ENCODE measurements at regions not wholly inside any gene's neighbourhood (a gene's known extent, or its start where the extent isn't known, plus 50 kb on each side); places are given as distances from the start of the nearest gene placed in this dataset.
"Not testable (repeated sequence)": the region's sequence is repeated elsewhere in the genome, so short reads cannot be mapped to it uniquely, and the experiment has no call there.

DNA sequence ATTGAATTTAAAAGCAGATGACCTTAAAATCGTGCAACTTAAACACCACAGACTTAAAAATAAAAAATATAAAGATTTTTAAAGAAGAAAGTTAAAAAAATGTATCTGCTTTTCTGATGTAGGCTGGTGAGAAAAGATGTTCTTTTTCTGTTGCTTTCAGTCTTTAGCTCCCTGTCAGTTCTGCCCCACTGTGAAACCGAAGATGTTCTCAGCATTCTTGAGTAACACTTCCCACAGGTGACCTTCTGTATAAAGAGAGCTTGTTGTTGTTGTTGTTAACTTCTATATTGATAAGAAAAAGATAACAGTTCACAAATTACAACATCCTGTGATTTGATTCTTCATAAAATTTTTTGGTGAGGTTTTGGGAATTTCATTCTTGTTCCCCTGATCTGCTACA is 377.9 kb upstream of the RGS6 start:
- Mint-ChIP-seq H3K27ac (ENCODE audit: unreplicated experiment) (no peak overlapping the region), H3K36me3 (ENCODE audit: low read depth) (no peaks in the 10 kb centered on the region)
- TF ChIP-seq, protein P1, sequence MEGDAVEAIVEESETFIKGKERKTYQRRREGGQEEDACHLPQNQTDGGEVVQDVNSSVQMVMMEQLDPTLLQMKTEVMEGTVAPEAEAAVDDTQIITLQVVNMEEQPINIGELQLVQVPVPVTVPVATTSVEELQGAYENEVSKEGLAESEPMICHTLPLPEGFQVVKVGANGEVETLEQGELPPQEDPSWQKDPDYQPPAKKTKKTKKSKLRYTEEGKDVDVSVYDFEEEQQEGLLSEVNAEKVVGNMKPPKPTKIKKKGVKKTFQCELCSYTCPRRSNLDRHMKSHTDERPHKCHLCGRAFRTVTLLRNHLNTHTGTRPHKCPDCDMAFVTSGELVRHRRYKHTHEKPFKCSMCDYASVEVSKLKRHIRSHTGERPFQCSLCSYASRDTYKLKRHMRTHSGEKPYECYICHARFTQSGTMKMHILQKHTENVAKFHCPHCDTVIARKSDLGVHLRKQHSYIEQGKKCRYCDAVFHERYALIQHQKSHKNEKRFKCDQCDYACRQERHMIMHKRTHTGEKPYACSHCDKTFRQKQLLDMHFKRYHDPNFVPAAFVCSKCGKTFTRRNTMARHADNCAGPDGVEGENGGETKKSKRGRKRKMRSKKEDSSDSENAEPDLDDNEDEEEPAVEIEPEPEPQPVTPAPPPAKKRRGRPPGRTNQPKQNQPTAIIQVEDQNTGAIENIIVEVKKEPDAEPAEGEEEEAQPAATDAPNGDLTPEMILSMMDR (conservative IDR thresholded peaks at IDR 0.05), result no peak

DNA sequence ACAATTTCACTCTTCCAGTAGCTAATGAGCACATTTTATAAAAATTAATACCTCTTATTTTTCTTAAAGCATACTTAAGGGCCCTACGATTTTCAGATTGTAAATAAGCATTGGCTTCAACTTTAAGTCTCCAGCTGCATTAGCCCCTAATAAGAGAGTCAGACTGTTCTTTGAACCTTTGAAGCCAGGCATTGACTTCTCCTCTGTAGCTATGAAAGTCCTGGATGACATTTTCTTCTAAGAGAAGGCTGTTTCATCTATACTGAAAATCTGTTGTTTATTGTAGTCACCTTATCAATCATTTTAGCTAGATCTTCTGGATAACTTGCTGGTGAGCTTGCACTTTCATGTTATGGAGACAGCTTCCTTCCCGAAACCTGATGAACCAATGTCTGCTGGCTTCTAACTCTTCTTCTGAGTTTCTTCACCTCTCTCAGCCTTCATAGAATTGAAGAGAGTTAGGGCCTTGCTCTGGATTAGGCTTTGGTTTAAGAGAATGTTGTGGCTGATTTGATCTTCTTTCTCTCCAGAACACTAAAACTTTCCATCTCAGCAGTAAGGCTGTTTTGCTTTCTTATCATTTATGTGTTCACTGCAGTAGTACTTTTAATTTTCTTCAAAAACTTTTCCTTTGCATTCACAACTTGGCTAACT is 377.1 kb upstream of the RGS6 start:
- no peak for DNase-seq (ENCODE audit: low read depth, low spot score)
- no peaks in the 10 kb centered on the region for H3K9me3 Mint-ChIP-seq
- peak overlapping the region; percentile 48 for H3K27ac Mint-ChIP-seq (ENCODE audit: unreplicated experiment)
- H3K36me3 Mint-ChIP-seq (ENCODE audit: low read depth), result no peaks in the 10 kb centered on the region
- TF ChIP-seq, protein P1 (conservative IDR thresholded peaks at IDR 0.05), result no peak
- H3K4me1 Mint-ChIP-seq, result peaks cover 15% of the 10 kb centered on the region
- no peaks in the 10 kb centered on the region for H3K27me3 Mint-ChIP-seq (ENCODE audit: low read depth)
- H3K4me3 Mint-ChIP-seq, result no peak overlapping the region

More for the DNA sequence above, 377.9 kb upstream of the RGS6 start:
- H3K4me3 Mint-ChIP-seq, result no peak overlapping the region
- no peaks in the 10 kb centered on the region for H3K27me3 Mint-ChIP-seq (ENCODE audit: low read depth)
- no peaks in the 10 kb centered on the region for H3K9me3 Mint-ChIP-seq
- no peak for DNase-seq (ENCODE audit: low read depth, low spot score)
- H3K4me1 Mint-ChIP-seq, result peaks cover 15% of the 10 kb centered on the region

DNA sequence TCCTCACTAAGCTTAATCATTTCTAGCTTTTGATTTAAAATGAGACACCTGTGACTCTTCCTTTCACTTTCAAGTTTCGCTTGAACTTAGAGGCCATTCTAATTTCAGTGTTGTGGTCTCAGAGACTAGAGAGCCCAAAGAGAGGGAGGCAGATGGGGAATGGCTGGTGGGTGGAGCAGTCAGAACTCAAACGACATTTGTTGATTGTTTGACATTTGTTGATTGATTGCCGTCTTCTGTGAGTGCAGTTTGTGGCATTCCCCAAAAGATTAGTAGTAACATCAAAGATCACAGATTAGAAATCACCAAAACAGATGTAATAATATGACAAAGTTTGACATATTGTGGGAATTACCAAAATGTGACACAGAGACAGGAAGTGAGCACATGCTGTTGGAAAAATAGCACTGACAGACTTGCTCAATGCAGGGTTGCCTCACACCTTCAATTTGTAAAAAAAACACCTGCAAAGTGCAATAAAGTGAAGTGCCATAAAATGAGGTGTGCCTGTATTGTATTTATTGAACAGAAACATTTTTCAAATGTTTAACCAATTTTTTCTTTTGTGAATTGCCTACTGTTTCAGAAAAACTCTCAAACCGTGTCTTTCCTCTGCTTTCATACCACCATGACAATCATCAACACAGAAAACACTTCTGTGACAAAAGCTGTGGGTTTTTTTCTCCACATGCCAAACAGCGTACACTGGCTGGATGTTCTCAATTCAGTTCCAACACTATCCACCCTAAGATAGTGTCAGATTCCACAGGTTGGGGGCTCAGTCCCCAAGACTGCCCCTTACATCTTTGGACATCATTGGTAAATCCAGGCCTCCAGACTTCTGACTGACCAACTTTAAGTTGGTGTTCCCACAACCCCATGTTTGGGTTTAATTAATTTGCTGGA is 376.3 kb upstream of the RGS6 start:
- Mint-ChIP-seq H3K4me1 (peaks cover 15% of the 10 kb centered on the region), H3K9me3 (no peaks in the 10 kb centered on the region), H3K27ac (ENCODE audit: unreplicated experiment) (no peak overlapping the region), H3K36me3 (ENCODE audit: low read depth) (no peaks in the 10 kb centered on the region), H3K27me3 (ENCODE audit: low read depth) (no peaks in the 10 kb centered on the region), H3K4me3 (no peak overlapping the region)
- TF ChIP-seq, protein P1 (conservative IDR thresholded peaks at IDR 0.05), result no peak
- no peak for DNase-seq (ENCODE audit: low read depth, low spot score)

DNA sequence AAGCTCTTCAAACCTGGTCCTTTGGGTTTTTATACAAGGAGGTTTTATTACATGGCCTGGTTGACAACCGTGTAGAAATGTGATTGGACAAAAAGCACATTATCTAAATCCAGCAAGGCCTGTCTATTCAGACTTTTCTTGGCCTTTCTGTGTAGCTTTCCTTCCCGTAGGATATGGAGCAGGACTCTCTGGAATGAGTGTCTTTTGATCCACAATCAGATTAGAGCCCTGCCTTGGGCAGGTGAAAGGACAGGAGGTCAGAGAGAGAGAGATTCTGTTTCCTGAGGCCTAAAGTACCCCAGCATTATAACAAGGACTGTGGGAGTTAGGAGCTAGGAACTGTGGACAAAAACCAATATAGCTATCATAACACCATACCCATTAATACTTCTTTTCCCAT is 375.5 kb upstream of the RGS6 start:
- Mint-ChIP-seq H3K4me3 (no peak overlapping the region), H3K4me1 (peaks cover 15% of the 10 kb centered on the region), H3K27ac (ENCODE audit: unreplicated experiment) (no peak overlapping the region), H3K36me3 (ENCODE audit: low read depth) (no peaks in the 10 kb centered on the region), H3K27me3 (ENCODE audit: low read depth) (no peaks in the 10 kb centered on the region), H3K9me3 (no peaks in the 10 kb centered on the region)
- no peak for DNase-seq (ENCODE audit: low read depth, low spot score)
- TF ChIP-seq, protein P1 (conservative IDR thresholded peaks at IDR 0.05), result no peak

DNA sequence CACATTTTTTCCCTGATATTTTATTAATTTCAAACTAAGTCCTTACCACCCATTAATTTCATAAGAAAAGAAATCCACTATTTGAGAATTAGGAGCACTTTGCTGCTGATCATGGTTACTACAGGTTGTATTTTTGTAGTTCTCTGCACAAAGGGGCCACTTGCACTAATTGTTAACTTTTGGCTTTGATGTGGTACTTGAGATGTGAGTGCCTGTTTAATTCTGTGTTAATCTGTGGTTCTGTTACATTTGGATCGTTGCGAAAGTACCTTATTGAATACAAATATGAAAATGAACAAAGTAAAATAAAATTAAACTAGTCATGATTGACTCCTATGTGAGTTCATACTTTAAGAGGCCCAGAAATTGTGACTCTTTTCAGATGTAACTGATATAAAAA is 374.9 kb upstream of the RGS6 start:
- Mint-ChIP-seq H3K27ac (ENCODE audit: unreplicated experiment) (no peak overlapping the region), H3K4me1 (peaks cover 15% of the 10 kb centered on the region)
- TF ChIP-seq, protein P1 (conservative IDR thresholded peaks at IDR 0.05), result no peak

DNA sequence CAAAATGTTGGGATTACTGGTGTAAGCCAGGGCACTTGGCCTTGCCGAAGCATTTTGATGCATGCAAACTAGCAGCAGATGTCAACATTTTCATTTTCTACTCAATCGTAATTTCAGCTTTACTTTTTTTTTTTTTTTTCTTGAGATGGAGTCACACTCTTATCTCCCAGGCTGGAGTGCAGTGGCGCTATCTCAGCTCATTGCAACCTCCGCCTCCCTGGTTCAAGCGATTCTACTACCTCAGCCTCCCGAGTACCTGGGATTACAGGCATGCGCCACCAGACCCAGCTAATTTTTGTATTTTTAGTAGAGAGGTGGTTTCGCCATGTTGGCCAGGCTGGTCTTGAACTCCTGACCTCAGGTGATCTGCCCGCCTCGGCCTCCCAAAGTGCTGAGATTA is 373.3 kb upstream of the RGS6 start:
- not testable (repeated sequence) for H3K4me3 Mint-ChIP-seq; H3K36me3 Mint-ChIP-seq (ENCODE audit: low read depth); H3K9me3 Mint-ChIP-seq; DNase-seq (ENCODE audit: low read depth, low spot score); H3K27me3 Mint-ChIP-seq (ENCODE audit: low read depth); H3K27ac Mint-ChIP-seq (ENCODE audit: unreplicated experiment)
- peaks cover 20% of the 10 kb centered on the region for H3K4me1 Mint-ChIP-seq

More for the DNA sequence above, 374.9 kb upstream of the RGS6 start:
- no peak overlapping the region for H3K4me3 Mint-ChIP-seq
- H3K9me3 Mint-ChIP-seq, result no peaks in the 10 kb centered on the region
- no peak for DNase-seq (ENCODE audit: low read depth, low spot score)
- H3K27me3 Mint-ChIP-seq (ENCODE audit: low read depth), result no peaks in the 10 kb centered on the region
- no peaks in the 10 kb centered on the region for H3K36me3 Mint-ChIP-seq (ENCODE audit: low read depth)

Data from neural crest cell (in vitro differentiated cells).